ENCODE measurements at regions not wholly inside any gene's neighbourhood (a gene's known extent, or its start where the extent isn't known, plus 50 kb on each side); places are given as distances from the start of the nearest gene placed in this dataset.

DNA sequence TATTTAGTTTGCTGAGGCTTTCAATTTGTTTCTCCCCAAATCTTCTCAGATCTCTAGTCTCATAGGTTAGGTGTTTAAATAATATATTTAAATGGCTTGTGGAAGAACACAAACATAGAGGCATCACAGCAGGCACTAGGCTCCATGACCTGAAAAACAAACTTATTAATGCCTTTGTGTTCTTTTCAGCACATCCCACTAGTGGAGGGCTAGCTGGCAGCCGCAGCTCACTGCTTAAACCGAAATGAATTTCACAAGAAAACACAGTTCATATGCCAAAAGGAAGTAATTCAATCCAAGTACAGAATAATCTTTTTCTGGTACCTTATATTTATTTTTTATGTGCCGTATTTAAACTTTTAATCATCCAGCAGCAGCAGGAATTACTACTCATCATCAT is 382.5 kb downstream of the PLK2 start:
- no peak for TF ChIP-seq CTCF (IDR thresholded peaks at IDR 0.05)
- no peak for TF ChIP-seq EZH2 (IDR thresholded peaks at IDR 0.05)
